ENCODE measurements at regions not wholly inside any gene's neighbourhood (a gene's known extent, or its start where the extent isn't known, plus 50 kb on each side); places are given as distances from the start of the nearest gene placed in this dataset.
A peak's percentile ranks its signal among the peaks of the same experiment; 100 is the strongest.

DNA sequence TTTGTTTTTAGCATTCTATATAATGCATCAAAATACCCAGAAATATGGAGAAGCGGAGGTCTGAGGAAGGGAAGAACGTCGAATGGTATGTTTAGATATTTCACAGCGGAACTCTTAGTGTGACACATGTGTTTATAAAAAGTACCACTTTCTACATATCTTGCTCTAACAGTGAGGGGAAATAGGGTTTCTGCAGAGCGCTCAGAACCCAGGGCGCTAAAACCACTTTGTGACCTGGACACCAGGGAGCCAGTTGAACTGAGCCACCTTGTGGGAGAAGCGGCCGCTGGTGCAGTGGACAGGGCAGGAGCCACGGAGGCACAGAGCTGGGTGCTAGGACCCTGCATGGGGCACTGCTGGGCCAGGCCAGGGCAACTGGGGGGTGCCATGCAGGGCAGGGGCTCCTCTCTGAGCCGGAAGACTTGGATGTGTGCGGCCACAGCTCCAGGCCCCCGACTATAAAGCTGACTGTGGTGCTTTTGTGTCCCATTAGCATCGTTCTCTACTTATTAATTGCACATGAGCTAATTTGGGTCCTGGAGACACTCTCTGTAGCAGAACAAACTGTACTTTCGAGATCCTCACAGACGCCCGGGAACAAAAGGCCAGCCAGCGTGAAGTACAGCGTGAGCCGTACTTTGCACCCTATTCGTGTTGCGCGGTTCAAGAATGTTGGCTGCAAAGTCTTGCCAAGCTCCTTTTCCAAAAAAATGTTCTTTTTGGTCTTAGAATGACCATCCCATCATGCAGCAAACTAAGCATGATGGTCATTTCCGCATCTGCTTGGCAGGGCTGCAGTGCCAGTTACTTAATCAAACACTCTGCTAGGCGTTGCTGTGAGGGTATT is 151.9 kb upstream of the ALKAL2 start:
- TF ChIP-seq, protein P1, sequence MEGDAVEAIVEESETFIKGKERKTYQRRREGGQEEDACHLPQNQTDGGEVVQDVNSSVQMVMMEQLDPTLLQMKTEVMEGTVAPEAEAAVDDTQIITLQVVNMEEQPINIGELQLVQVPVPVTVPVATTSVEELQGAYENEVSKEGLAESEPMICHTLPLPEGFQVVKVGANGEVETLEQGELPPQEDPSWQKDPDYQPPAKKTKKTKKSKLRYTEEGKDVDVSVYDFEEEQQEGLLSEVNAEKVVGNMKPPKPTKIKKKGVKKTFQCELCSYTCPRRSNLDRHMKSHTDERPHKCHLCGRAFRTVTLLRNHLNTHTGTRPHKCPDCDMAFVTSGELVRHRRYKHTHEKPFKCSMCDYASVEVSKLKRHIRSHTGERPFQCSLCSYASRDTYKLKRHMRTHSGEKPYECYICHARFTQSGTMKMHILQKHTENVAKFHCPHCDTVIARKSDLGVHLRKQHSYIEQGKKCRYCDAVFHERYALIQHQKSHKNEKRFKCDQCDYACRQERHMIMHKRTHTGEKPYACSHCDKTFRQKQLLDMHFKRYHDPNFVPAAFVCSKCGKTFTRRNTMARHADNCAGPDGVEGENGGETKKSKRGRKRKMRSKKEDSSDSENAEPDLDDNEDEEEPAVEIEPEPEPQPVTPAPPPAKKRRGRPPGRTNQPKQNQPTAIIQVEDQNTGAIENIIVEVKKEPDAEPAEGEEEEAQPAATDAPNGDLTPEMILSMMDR (IDR thresholded peaks at IDR 0.05 in 8 of 11, conservative IDR thresholded peaks at IDR 0.05 in 3 of 11), result no peak
- no peak for TF ChIP-seq POLR2A (IDR thresholded peaks at IDR 0.05)
- TF ChIP-seq POLR2AphosphoS5 (IDR thresholded peaks at IDR 0.05), result peak in 2 of 3 donors; percentile 19 to 60

Data from spleen (tissue), 7 donors.